Activated T-helper 2 cell treated with anti-CD3 and anti-CD28 coated beads, Interferon-gamma antibody, Interleukin-2, Interleukin-4, amounts not matched to agents 10 μg/mL and 5 μg/mL and 100 μg/mL, durations not matched to agents 14 hours and 24 hours and 36 hours (primary cell): ENCODE measurements at regions not wholly inside any gene's neighbourhood (a gene's known extent, or its start where the extent isn't known, plus 50 kb on each side); places are given as distances from the start of the nearest gene placed in this dataset.

ENCODE experiments used
- DNase-seq: peaks from one replicate; pipeline ENCODE4 v3.0.0; 2021; ENCODE audit warnings: low spot score
- H3K27ac Mint-ChIP-seq: one replicate; pipeline ENCODE4 v1.8.0; 2021; ENCODE audit warnings: mixed read lengths
- H3K27me3 Mint-ChIP-seq: one replicate; pipeline ENCODE4 v1.8.0; 2021; ENCODE audit warnings: low read depth, mixed read lengths
- H3K36me3 Mint-ChIP-seq: one replicate; pipeline ENCODE4 v1.8.0; 2021; ENCODE audit warnings: low read depth, mixed read lengths
- H3K4me1 Mint-ChIP-seq: one replicate; pipeline ENCODE4 v1.8.0; 2021; ENCODE audit warnings: low read depth, mixed read lengths
- H3K4me3 Mint-ChIP-seq: one replicate; pipeline ENCODE4 v1.8.0; 2021; ENCODE audit warnings: low read depth, mild to moderate bottlenecking, moderate library complexity, mixed read lengths
- H3K9me3 Mint-ChIP-seq: one replicate; pipeline ENCODE4 v1.8.0; 2021; ENCODE audit warnings: mixed read lengths
- intact Hi-C: fragments of 100-400 bp; cut with micrococcal nuclease; formaldehyde crosslinking; loops from one replicate; pipeline ENCODE4 v1.15.1; 2023

DNA sequence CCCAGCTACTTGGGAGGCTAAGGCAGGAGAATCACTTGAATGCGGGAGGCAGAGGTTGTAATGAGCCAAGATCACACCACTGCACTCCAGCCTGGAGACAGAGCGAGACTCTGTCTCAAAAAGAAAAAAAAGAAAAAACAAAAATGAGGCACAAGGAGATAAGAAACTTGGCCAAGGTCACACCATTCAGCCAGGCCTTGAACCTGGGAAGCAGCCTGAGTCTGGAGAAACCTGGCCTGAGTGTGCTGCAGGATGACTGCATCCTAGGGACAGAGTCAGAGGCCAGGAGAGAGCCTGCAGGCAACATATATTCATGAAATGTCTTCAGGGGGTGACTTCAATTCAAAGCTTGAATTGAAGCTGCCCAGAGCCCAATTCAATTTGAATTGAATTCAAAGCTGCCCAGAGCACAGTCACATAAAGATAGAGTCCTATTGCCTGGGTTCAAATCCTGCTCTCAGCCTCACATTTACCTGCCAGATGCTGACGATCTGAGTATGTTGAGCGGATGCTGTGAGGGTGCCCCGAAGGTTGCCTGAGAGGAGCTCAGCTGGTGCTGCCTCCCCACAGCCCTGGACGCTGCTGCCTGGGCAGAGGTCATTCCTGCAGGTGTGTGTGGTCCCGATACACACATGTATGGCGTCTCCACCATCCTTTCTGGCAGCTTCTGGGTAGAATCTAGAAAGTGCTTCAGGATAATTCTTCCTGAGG, 307.7 kb downstream of the AJAP1 start:
- Mint-ChIP-seq H3K4me3 (no peak overlapping the region), H3K27ac (no peak overlapping the region), H3K9me3 (no peaks in the 10 kb centered on the region), H3K27me3 (no peaks in the 10 kb centered on the region), H3K4me1 (peaks cover 2% of the 10 kb centered on the region), H3K36me3 (no peaks in the 10 kb centered on the region)
- DNase-seq: no peak
- intact Hi-C loops: no loop called here

GRCh38 chr1:4960782-4961475, 306.5 kb downstream of the AJAP1 start:
- no peak for DNase-seq
- Mint-ChIP-seq H3K4me1 (no peaks in the 10 kb centered on the region), H3K27ac (no peak overlapping the region), H3K36me3 (no peaks in the 10 kb centered on the region), H3K9me3 (no peaks in the 10 kb centered on the region), H3K4me3 (no peak overlapping the region), H3K27me3 (no peaks in the 10 kb centered on the region)
- intact Hi-C loops: no loop called here

- no peak for DNase-seq
- Mint-ChIP-seq H3K4me1 (no peaks in the 10 kb centered on the region), H3K36me3 (no peaks in the 10 kb centered on the region), H3K4me3 (no peak overlapping the region), H3K9me3 (no peaks in the 10 kb centered on the region), H3K27ac (no peak overlapping the region), H3K27me3 (no peaks in the 10 kb centered on the region)
- intact Hi-C loops: no loop called here
Observed at GRCh38 chr1:4960336-4960735, 305.9 kb downstream of the AJAP1 start.

- intact Hi-C loops: no loop called here
- Mint-ChIP-seq H3K27me3 (no peaks in the 10 kb centered on the region), H3K9me3 (no peaks in the 10 kb centered on the region), H3K27ac (no peak overlapping the region), H3K4me1 (no peaks in the 10 kb centered on the region), H3K4me3 (no peak overlapping the region), H3K36me3 (no peaks in the 10 kb centered on the region)
- no peak for DNase-seq
Observed at GRCh38 chr1:4959216-4959615, 304.8 kb downstream of the AJAP1 start.

GRCh38 chr1:4957027-4957426, 302.6 kb downstream of the AJAP1 start:
- intact Hi-C loops: no loop called here
- H3K27me3 Mint-ChIP-seq: no peaks in the 10 kb centered on the region
- no peaks in the 10 kb centered on the region for H3K4me1 Mint-ChIP-seq
- no peaks in the 10 kb centered on the region for H3K9me3 Mint-ChIP-seq
- no peak overlapping the region for H3K27ac Mint-ChIP-seq
- no peak overlapping the region for H3K4me3 Mint-ChIP-seq
- no peaks in the 10 kb centered on the region for H3K36me3 Mint-ChIP-seq
- DNase-seq: no peak

- intact Hi-C loops: no loop called here
- no peak overlapping the region for H3K4me3 Mint-ChIP-seq
- H3K9me3 Mint-ChIP-seq: no peaks in the 10 kb centered on the region
- H3K27ac Mint-ChIP-seq: no peak overlapping the region
- no peaks in the 10 kb centered on the region for H3K27me3 Mint-ChIP-seq
- no peaks in the 10 kb centered on the region for H3K36me3 Mint-ChIP-seq
- H3K4me1 Mint-ChIP-seq: no peaks in the 10 kb centered on the region
- no peak for DNase-seq
Observed at GRCh38 chr1:4954392-4954791, 300.0 kb downstream of the AJAP1 start.

GRCh38 chr1:4951601-4952000, 297.2 kb downstream of the AJAP1 start:
- no peak for DNase-seq
- H3K4me1 Mint-ChIP-seq: no peaks in the 10 kb centered on the region
- H3K27me3 Mint-ChIP-seq: no peaks in the 10 kb centered on the region
- no peaks in the 10 kb centered on the region for H3K36me3 Mint-ChIP-seq
- no peak overlapping the region for H3K4me3 Mint-ChIP-seq
- H3K9me3 Mint-ChIP-seq: peaks cover under 1% of the 10 kb centered on the region
- intact Hi-C loops: no loop called here
- H3K27ac Mint-ChIP-seq: no peak overlapping the region

DNA sequence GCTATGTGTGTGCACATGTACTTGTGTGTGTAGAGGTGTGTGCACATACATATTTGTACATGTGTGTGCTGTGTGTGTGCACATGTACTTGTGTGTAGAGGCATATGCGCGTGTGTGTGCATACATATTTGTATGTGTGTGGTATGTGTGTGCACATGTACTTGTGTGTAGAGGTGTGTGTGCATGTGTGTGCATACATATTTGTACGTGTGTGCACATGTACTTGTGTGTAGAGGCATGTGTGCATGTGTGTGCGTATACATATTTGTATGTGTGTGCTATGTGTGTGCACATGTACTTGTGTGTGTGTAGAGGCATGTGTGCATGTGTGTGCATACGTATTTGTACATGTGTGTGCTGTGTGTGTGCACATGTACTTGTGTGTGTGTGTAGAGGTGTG, 291.9 kb downstream of the AJAP1 start:
- Mint-ChIP-seq H3K4me3 (no peak overlapping the region), H3K27me3 (no peaks in the 10 kb centered on the region), H3K4me1 (no peaks in the 10 kb centered on the region), H3K9me3 (peaks cover 9% of the 10 kb centered on the region), H3K27ac (no peak overlapping the region), H3K36me3 (no peaks in the 10 kb centered on the region)
- intact Hi-C loops: no loop called here
- no peak for DNase-seq

DNA sequence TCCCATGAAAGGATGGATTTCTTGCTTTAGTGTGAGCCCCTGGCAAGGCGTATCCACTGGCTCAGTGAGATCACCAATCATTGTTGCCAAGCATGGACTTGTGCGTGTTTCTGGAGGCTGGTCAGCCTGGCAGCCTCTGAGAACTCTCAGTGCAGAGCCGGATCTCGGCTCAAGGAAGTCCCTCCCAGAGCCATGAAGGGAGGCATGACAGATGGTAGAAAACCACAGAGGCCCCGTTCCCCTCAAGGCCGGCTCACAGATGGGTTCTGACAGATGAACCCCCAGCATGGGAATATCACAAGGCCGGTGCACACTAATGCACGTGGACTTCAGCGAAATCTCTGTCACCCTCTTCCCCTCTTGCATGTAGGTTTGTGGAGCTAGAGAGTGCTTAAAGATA, 290.5 kb downstream of the AJAP1 start:
- H3K36me3 Mint-ChIP-seq: no peaks in the 10 kb centered on the region
- DNase-seq: no peak
- peaks cover 15% of the 10 kb centered on the region for H3K9me3 Mint-ChIP-seq
- H3K27ac Mint-ChIP-seq: no peak overlapping the region
- intact Hi-C loops: no loop called here
- no peaks in the 10 kb centered on the region for H3K4me1 Mint-ChIP-seq
- H3K27me3 Mint-ChIP-seq: no peaks in the 10 kb centered on the region
- no peak overlapping the region for H3K4me3 Mint-ChIP-seq

DNA sequence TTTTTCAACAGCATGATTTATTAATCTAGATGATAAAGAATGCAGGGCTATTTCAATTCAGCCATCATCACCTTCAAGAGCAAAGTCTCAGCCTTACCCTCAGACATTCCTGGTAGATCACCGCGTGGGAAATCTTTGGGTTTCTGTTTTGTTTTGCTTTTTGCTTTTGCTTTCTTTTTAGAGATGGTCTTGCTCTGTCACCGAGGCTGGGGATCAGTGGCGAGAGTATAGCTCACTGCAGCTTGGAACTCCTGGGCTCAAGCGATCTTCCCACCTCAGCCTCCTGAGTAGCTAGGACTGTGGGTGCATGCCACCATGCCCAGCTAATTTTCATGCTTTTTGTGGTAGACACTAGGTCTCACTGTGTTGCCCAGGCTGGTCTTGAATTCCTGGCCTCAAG, 289.7 kb downstream of the AJAP1 start:
- Mint-ChIP-seq H3K27me3 (no peaks in the 10 kb centered on the region), H3K36me3 (no peaks in the 10 kb centered on the region)
- no peak for DNase-seq

GRCh38 chr1:4939266-4939665, 284.9 kb downstream of the AJAP1 start:
- Mint-ChIP-seq H3K9me3 (peaks cover 15% of the 10 kb centered on the region), H3K27ac (no peak overlapping the region), H3K27me3 (no peaks in the 10 kb centered on the region), H3K36me3 (no peaks in the 10 kb centered on the region), H3K4me3 (no peak overlapping the region), H3K4me1 (no peaks in the 10 kb centered on the region)
- intact Hi-C loops: no loop called here
- no peak for DNase-seq

More for the DNA sequence above, 289.7 kb downstream of the AJAP1 start:
- peaks cover 23% of the 10 kb centered on the region for H3K9me3 Mint-ChIP-seq
- no peak overlapping the region for H3K4me3 Mint-ChIP-seq
- H3K27ac Mint-ChIP-seq: no peak overlapping the region
- intact Hi-C loops: no loop called here
- H3K4me1 Mint-ChIP-seq: no peaks in the 10 kb centered on the region

- no peaks in the 10 kb centered on the region for H3K4me1 Mint-ChIP-seq
- intact Hi-C loops: no loop called here
- H3K27ac Mint-ChIP-seq: no peak overlapping the region
- H3K9me3 Mint-ChIP-seq: peaks cover 15% of the 10 kb centered on the region
- no peak overlapping the region for H3K4me3 Mint-ChIP-seq
- no peak for DNase-seq
- no peaks in the 10 kb centered on the region for H3K27me3 Mint-ChIP-seq
- H3K36me3 Mint-ChIP-seq: no peaks in the 10 kb centered on the region
Observed at GRCh38 chr1:4937876-4938534, 283.6 kb downstream of the AJAP1 start.

DNA sequence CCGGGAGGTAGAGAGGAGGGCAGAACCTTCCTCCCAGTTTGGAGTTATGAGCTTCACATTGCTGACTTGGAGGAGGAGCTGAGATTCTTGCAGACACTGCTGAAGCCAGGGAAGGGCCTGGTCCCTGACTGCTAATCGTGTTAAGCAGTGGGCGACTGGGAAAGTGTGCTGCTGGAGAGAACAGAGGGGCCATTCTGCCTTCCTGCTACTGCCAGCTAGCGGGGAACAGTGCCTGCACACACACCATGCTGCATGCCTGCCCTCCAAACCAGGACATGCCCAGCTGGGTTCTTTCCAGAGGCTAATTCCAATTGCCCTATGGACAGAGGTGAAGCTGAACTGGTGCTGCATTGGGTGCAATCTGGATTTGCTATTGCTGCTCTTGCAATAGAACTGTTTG, 281.4 kb downstream of the AJAP1 start:
- no peak overlapping the region for H3K4me3 Mint-ChIP-seq
- no peak for DNase-seq
- H3K9me3 Mint-ChIP-seq: peaks cover 15% of the 10 kb centered on the region
- no peak overlapping the region for H3K27ac Mint-ChIP-seq
- intact Hi-C loops: no loop called here
- H3K36me3 Mint-ChIP-seq: no peaks in the 10 kb centered on the region
- H3K27me3 Mint-ChIP-seq: no peaks in the 10 kb centered on the region
- H3K4me1 Mint-ChIP-seq: no peaks in the 10 kb centered on the region
